ENCODE measurements at regions not wholly inside any gene's neighbourhood (a gene's known extent, or its start where the extent isn't known, plus 50 kb on each side); places are given as distances from the start of the nearest gene placed in this dataset.

DNA sequence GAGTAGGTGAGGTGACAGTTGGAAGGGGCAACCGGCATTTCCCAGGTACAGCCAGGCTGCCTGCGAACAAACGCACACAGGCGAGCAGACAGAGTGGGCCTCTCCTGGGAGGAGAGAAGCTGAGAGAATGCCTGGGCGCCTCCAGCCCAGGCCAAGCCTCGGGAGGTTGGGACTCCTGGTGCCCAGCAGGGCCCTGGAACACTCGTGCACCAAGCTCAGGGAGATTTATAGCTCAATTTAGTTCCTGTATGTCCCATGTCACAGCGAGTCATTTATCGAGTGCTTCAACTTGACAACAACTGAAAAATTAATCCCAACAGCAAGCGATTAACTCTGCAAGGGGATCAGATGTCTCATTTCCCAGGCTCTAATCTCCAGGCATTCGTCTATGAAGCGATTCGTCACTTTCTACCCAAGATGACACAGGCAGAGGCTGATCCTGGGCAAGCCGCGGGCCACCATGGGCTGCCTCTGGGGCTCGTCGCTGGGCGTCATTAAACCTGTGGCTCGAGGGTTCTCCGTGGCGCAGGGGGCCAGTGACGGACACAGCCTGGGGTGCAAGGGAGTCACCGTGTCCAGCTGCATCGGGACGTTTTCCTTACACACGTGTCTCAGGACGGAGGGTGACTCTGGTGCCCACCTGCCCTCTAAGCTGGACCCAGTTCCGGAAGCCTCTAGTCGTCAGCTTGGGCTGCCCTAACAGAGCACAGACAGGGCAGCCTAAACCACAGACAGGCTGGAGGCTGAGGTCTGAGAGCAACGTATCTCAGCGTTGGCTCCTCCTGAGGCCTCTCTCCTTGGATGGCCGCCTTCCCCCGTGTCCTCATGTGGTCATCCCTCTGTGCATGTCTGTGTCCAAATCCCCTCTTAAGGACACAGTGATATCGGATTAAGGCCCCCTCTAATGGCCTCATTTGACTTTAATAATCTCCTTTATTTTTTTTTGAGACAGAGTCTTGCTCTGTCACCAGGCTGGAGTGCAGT lies 154.1 kb downstream of the CTTN start:
- peaks cover 4% of the 10 kb centered on the region for H3K4me1 Mint-ChIP-seq (ENCODE audit: low read depth)
- DNase-seq (ENCODE audit: low spot score, unreplicated experiment): no peak
- no peaks in the 10 kb centered on the region for H3K27me3 Mint-ChIP-seq
- TF ChIP-seq, protein P1, sequence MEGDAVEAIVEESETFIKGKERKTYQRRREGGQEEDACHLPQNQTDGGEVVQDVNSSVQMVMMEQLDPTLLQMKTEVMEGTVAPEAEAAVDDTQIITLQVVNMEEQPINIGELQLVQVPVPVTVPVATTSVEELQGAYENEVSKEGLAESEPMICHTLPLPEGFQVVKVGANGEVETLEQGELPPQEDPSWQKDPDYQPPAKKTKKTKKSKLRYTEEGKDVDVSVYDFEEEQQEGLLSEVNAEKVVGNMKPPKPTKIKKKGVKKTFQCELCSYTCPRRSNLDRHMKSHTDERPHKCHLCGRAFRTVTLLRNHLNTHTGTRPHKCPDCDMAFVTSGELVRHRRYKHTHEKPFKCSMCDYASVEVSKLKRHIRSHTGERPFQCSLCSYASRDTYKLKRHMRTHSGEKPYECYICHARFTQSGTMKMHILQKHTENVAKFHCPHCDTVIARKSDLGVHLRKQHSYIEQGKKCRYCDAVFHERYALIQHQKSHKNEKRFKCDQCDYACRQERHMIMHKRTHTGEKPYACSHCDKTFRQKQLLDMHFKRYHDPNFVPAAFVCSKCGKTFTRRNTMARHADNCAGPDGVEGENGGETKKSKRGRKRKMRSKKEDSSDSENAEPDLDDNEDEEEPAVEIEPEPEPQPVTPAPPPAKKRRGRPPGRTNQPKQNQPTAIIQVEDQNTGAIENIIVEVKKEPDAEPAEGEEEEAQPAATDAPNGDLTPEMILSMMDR (IDR thresholded peaks at IDR 0.05; ENCODE audit: unreplicated experiment): no peak
- H3K36me3 Mint-ChIP-seq (ENCODE audit: insufficient read depth): no peaks in the 10 kb centered on the region
- H3K27ac Mint-ChIP-seq: no peak overlapping the region
- H3K9me3 Mint-ChIP-seq (ENCODE audit: low read depth): no peaks in the 10 kb centered on the region
- H3K4me3 Mint-ChIP-seq (ENCODE audit: low read depth): no peak overlapping the region

DNA sequence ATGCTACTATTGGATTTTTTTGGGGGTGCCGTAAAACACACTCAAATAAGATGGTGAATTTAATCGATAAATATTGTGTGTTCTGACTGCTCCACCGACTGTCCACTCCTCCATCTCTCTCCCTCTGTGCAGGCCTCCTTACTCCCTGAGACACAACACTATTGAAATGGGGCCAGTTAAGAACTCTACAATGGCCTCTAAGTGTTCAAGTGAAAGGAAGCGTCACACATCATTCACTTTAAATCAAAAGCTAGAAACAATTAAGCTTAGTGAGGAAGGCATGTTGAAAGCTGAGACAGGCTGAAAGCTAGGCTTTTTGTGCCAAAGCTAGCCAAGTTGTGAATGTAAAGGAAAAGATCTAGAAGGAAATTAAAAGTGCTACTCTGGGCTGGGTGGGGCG lies 156.7 kb downstream of the CTTN start:
- H3K4me3 Mint-ChIP-seq (ENCODE audit: low read depth): no peak overlapping the region
- H3K27me3 Mint-ChIP-seq: no peaks in the 10 kb centered on the region
- DNase-seq (ENCODE audit: low spot score, unreplicated experiment): no peak
- TF ChIP-seq, protein P1 (IDR thresholded peaks at IDR 0.05; ENCODE audit: unreplicated experiment): no peak
- no peaks in the 10 kb centered on the region for H3K36me3 Mint-ChIP-seq (ENCODE audit: insufficient read depth)
- no peaks in the 10 kb centered on the region for H3K9me3 Mint-ChIP-seq (ENCODE audit: low read depth)
- no peak overlapping the region for H3K27ac Mint-ChIP-seq
- peaks cover 2% of the 10 kb centered on the region for H3K4me1 Mint-ChIP-seq (ENCODE audit: low read depth)

DNA sequence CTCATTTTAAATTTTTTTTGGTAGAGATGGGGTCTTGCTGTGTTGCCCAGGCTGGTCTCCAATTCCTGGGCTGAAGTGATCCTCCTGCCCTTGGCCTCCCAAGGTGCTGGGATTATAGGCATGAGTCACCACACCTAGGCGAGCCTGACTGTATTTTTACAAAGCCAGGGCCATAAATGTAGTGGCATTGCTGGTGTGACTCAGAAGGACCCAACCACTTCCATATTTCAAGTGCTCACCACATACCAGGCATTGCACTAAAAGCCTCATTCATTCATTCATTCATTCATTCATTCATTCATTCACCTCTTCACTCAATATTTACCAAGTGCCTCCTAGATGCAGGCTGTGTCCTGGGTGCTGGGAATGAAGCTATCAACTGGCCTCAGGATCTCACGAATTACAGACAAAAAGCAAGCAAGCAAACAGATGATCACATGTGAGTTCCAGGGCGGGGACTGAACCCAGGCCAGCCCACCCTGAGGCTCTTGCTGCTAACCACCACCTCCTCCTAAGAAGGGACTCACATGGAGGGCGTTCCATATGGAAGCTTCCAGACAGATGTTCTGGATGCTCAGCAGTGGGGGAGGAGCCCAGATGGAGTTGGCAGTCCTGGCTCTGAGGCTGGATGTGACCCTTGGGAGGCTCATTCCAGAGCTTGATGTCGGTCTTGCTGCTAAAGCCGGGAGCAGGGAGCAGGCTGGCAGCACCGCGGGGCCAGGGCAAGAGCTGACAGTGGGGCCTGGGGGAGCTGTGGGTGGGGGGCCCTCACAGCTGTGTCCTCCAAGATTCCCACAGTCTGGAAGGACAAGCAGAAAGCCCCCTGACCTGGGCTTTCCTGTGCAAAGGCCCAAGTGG lies 158.8 kb downstream of the CTTN start:
- H3K27me3 Mint-ChIP-seq: no peaks in the 10 kb centered on the region
- no peak overlapping the region for H3K4me3 Mint-ChIP-seq (ENCODE audit: low read depth)
- H3K4me1 Mint-ChIP-seq (ENCODE audit: low read depth): no peaks in the 10 kb centered on the region
- no peaks in the 10 kb centered on the region for H3K36me3 Mint-ChIP-seq (ENCODE audit: insufficient read depth)
- TF ChIP-seq, protein P1 (IDR thresholded peaks at IDR 0.05; ENCODE audit: unreplicated experiment): no peak
- no peak overlapping the region for H3K27ac Mint-ChIP-seq
- DNase-seq (ENCODE audit: low spot score, unreplicated experiment): no peak
- no peaks in the 10 kb centered on the region for H3K9me3 Mint-ChIP-seq (ENCODE audit: low read depth)

DNA sequence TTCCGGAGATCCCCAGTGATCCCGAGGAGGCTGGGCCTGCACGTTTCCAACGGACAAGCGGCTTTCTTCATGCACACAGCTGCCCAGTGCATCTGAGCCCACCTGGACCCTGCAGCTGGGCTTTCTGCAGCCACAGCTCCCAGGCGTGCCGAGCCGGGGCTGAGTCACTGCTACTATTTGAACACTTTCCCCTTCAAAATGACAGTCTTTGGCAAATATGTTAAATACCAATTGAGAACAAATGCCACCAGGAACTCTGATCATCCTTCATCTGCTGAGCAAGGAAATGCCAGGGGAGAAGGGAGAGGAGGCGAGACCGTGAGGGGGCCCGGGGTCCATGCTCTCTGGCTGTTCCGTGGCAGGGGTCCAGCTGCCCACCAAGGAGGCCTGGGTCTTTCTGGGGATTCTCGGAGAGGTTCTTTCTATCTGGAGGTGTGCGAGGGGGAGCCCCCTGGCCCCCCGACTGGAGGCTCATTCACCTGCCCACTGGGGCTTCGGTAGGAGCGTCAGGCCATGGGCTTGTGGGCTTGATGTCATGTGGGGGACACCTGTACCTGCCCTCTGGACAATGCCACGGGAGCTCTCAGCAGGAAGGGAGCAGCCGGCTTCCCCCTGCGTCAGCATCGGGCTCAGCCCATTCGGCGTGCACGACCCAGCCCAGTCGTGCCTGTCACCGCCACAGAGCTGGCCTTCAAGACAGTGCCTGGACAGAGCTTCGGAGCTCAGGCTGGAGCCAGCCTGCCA lies 159.6 kb downstream of the CTTN start:
- H3K4me1 Mint-ChIP-seq (ENCODE audit: low read depth): no peaks in the 10 kb centered on the region
- no peak overlapping the region for H3K27ac Mint-ChIP-seq
- DNase-seq (ENCODE audit: low spot score, unreplicated experiment): no peak
- no peaks in the 10 kb centered on the region for H3K27me3 Mint-ChIP-seq
- H3K36me3 Mint-ChIP-seq (ENCODE audit: insufficient read depth): no peaks in the 10 kb centered on the region
- TF ChIP-seq, protein P1 (IDR thresholded peaks at IDR 0.05; ENCODE audit: unreplicated experiment): no peak
- H3K9me3 Mint-ChIP-seq (ENCODE audit: low read depth): no peaks in the 10 kb centered on the region
- H3K4me3 Mint-ChIP-seq (ENCODE audit: low read depth): no peak overlapping the region

DNA sequence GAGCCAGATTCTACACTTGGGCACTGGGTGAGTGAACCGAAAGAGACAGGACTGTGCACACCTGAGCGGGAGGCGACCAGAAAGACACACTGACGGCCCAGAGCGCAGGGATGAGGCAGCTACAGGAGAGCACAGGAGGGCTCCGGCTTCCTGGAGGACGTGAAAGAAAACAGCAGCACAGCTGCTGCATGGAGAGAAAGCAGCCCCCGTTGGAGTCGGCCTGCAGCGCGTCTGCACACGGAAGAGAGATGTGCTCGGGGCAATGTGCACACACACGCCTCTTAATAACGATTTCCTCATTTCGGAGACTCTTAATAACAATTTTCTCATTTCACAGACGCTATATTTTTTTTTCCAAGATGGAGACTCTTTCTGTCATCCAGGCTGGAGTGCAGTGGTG lies 160.4 kb downstream of the CTTN start:
- H3K4me1 Mint-ChIP-seq (ENCODE audit: low read depth): no peaks in the 10 kb centered on the region
- H3K27ac Mint-ChIP-seq: no peak overlapping the region
- no peak overlapping the region for H3K4me3 Mint-ChIP-seq (ENCODE audit: low read depth)

More for the DNA sequence above, 160.4 kb downstream of the CTTN start:
- DNase-seq (ENCODE audit: low spot score, unreplicated experiment): no peak
- no peaks in the 10 kb centered on the region for H3K27me3 Mint-ChIP-seq
- TF ChIP-seq, protein P1 (IDR thresholded peaks at IDR 0.05; ENCODE audit: unreplicated experiment): no peak
- peaks cover 3% of the 10 kb centered on the region for H3K9me3 Mint-ChIP-seq (ENCODE audit: low read depth)
- no peaks in the 10 kb centered on the region for H3K36me3 Mint-ChIP-seq (ENCODE audit: insufficient read depth)
